Glomerular visceral epithelial cell (primary cell): ENCODE measurements at regions not wholly inside any gene's neighbourhood (a gene's known extent, or its start where the extent isn't known, plus 50 kb on each side); places are given as distances from the start of the nearest gene placed in this dataset.
"Not testable (repeated sequence)": the region's sequence is repeated elsewhere in the genome, so short reads cannot be mapped to it uniquely, and the experiment has no call there.

ENCODE experiments used
- DNase-seq: peaks from one replicate; pipeline ENCODE4 v3.0.0-alpha.2; 2016; ENCODE audit errors: extremely low spot score

- DNase-seq = peak; percentile 6
Measured at GRCh38 chr9:81363916-81364480, 325.3 kb downstream of the TLE1 start.

- DNase-seq = no peak
Measured at GRCh38 chr9:81361296-81361695, 328.1 kb downstream of the TLE1 start.

GRCh38 chr9:81351166-81351565 is 338.2 kb downstream of the TLE1 start:
- no peak for DNase-seq

- DNase-seq = no peak
Measured at GRCh38 chr9:81344366-81344765, 345.0 kb downstream of the TLE1 start.

GRCh38 chr9:81335879-81336421 is 353.4 kb downstream of the TLE1 start:
- no peak for DNase-seq

GRCh38 chr9:81321551-81321950 is 367.8 kb downstream of the TLE1 start:
- DNase-seq = no peak

GRCh38 chr9:81320909-81321482 is 368.4 kb downstream of the TLE1 start:
- DNase-seq = no peak

GRCh38 chr9:81318571-81318970 is 370.8 kb downstream of the TLE1 start:
- DNase-seq = peak; percentile 38

GRCh38 chr9:81317939-81318338 is 371.4 kb downstream of the TLE1 start:
- peak; percentile 7 for DNase-seq

GRCh38 chr9:81317223-81317622 is 372.1 kb downstream of the TLE1 start:
- DNase-seq = no peak

- DNase-seq = no peak
Measured at GRCh38 chr9:81314490-81314889, 374.9 kb downstream of the TLE1 start.

GRCh38 chr9:81313877-81314276 is 375.5 kb downstream of the TLE1 start:
- no peak for DNase-seq

GRCh38 chr9:81312346-81312745 is 377.0 kb downstream of the TLE1 start:
- no peak for DNase-seq

- DNase-seq = peak; percentile 4
Measured at GRCh38 chr9:81308404-81308803, 380.9 kb downstream of the TLE1 start.

- not testable (repeated sequence) for DNase-seq
Measured at GRCh38 chr9:81307791-81308190, 381.6 kb downstream of the TLE1 start.

GRCh38 chr9:81305561-81306182 is 383.7 kb downstream of the TLE1 start:
- DNase-seq = no peak

GRCh38 chr9:81303658-81304057 is 385.7 kb downstream of the TLE1 start:
- no peak for DNase-seq

- DNase-seq = no peak
Measured at GRCh38 chr9:81293651-81294050, 395.7 kb downstream of the TLE1 start.

GRCh38 chr9:81292056-81292805 is 397.1 kb downstream of the TLE1 start:
- no peak for DNase-seq

GRCh38 chr9:81289622-81290021 is 399.7 kb downstream of the TLE1 start:
- DNase-seq = no peak

- no peak for DNase-seq
Measured at GRCh38 chr9:81268048-81268447, 421.3 kb downstream of the TLE1 start.

- peak; percentile 18 for DNase-seq
Measured at GRCh38 chr9:81266674-81267073, 422.7 kb downstream of the TLE1 start.

GRCh38 chr9:81266086-81266485 is 423.3 kb downstream of the TLE1 start:
- DNase-seq = peak; percentile 2
